ENCODE measurements at regions not wholly inside any gene's neighbourhood (a gene's known extent, or its start where the extent isn't known, plus 50 kb on each side); places are given as distances from the start of the nearest gene placed in this dataset.

GRCh38 chr3:3589715-3590130 lies 209.5 kb upstream of the LRRN1 start:
- no peak for TF ChIP-seq CTCF (IDR thresholded peaks at IDR 0.05)
- no peak for TF ChIP-seq POLR2A (IDR thresholded peaks at IDR 0.05)
- Histone ChIP-seq H3K27me3 (no peaks in the 10 kb centered on the region), H3K36me3 (no peaks in the 10 kb centered on the region), H3K9me3 (no peaks in the 10 kb centered on the region), H3K4me1 (no peaks in the 10 kb centered on the region), H3K4me3 (no peak overlapping the region), H3K27ac (no peak overlapping the region)
- no peak for DNase-seq

DNA sequence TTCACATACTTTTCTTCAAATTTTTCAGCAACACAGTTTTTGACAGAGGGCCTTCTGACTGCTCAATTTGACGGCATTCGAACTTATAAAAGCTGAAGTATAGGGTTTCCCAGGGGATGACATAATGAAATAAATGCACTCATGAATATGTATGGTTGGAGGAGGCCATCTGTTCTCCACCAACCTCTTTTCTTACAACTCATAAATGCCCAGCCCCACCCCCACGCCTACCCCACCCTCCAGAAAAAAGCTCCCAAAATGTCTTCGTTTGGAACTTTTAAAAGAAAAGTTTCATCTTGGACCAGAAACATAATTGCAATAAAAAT lies 211.6 kb upstream of the LRRN1 start:
- Histone ChIP-seq H3K9me3 (no peaks in the 10 kb centered on the region), H3K27ac (no peak overlapping the region), H3K36me3 (no peaks in the 10 kb centered on the region), H3K4me1 (no peaks in the 10 kb centered on the region), H3K27me3 (no peaks in the 10 kb centered on the region), H3K4me3 (no peak overlapping the region)
- DNase-seq, result no peak
- TF ChIP-seq CTCF (IDR thresholded peaks at IDR 0.05) (no peak), POLR2A (IDR thresholded peaks at IDR 0.05) (no peak)

GRCh38 chr3:3586843-3587646 lies 212.2 kb upstream of the LRRN1 start:
- Histone ChIP-seq H3K4me1 (no peaks in the 10 kb centered on the region), H3K27ac (no peak overlapping the region), H3K27me3 (no peaks in the 10 kb centered on the region), H3K4me3 (no peak overlapping the region), H3K36me3 (no peaks in the 10 kb centered on the region), H3K9me3 (no peaks in the 10 kb centered on the region)
- TF ChIP-seq CTCF (IDR thresholded peaks at IDR 0.05), result no peak
- TF ChIP-seq POLR2A (IDR thresholded peaks at IDR 0.05), result no peak
- no peak for DNase-seq

DNA sequence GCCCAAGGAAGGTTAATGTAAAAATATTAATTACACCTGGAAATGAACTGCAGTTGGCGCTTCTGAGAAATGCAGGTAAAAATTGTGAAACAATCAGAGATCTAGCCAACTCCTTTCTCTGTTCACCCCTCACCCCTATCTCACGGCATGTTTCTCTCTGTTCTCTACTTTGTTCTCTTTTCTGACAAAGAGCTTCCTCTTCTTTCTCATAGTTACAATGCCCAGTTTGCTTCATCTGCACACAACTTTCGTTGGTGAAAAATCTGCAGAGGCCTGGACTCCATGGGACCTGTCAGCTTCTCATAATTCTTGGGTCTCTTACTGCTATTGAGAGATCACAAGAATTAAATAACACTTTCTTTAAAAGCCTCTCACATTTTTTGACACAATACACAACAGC lies 212.9 kb upstream of the LRRN1 start:
- no peak for TF ChIP-seq POLR2A (IDR thresholded peaks at IDR 0.05)
- no peak for TF ChIP-seq CTCF (IDR thresholded peaks at IDR 0.05)
- DNase-seq, result no peak
- no peak overlapping the region for H3K27ac ChIP-seq
- no peaks in the 10 kb centered on the region for H3K36me3 ChIP-seq
- H3K4me3 ChIP-seq, result no peak overlapping the region
- no peaks in the 10 kb centered on the region for H3K4me1 ChIP-seq
- no peaks in the 10 kb centered on the region for H3K27me3 ChIP-seq
- H3K9me3 ChIP-seq, result no peaks in the 10 kb centered on the region

DNA sequence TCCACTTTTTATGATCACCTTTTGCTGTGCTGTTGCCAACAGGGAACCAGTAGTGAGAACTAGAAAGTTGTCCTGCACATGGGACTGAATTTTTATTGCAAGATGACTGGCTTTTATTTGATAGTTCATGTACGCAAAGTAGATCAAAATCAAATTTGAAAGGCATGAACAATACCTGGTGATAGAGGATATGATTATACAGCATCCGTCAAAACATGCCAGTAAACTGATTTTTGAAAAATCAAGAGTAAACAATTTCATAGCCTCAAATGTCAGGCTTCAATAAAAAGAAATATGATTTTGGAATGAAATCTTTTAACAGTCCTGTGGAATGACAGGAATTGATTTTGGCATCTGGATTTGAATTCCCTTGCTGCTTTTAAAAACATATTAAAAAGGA lies 219.6 kb upstream of the LRRN1 start:
- no peak for DNase-seq
- H3K9me3 ChIP-seq, result no peaks in the 10 kb centered on the region
- H3K27ac ChIP-seq, result no peak overlapping the region
- no peak for TF ChIP-seq CTCF (IDR thresholded peaks at IDR 0.05)
- no peak for TF ChIP-seq POLR2A (IDR thresholded peaks at IDR 0.05)
- H3K4me1 ChIP-seq, result no peaks in the 10 kb centered on the region
- no peaks in the 10 kb centered on the region for H3K36me3 ChIP-seq
- no peaks in the 10 kb centered on the region for H3K27me3 ChIP-seq
- H3K4me3 ChIP-seq, result no peak overlapping the region

GRCh38 chr3:3578718-3579117 lies 220.5 kb upstream of the LRRN1 start:
- Histone ChIP-seq H3K4me3 (no peak overlapping the region), H3K4me1 (no peaks in the 10 kb centered on the region), H3K27me3 (no peaks in the 10 kb centered on the region), H3K9me3 (no peaks in the 10 kb centered on the region), H3K36me3 (no peaks in the 10 kb centered on the region), H3K27ac (no peak overlapping the region)
- DNase-seq, result no peak
- TF ChIP-seq CTCF (IDR thresholded peaks at IDR 0.05), result no peak
- TF ChIP-seq POLR2A (IDR thresholded peaks at IDR 0.05), result no peak

Measured in Peyer's patch (tissue), 4 donors.